GM19238 (cell line): ENCODE measurements at regions not wholly inside any gene's neighbourhood (a gene's known extent, or its start where the extent isn't known, plus 50 kb on each side); places are given as distances from the start of the nearest gene placed in this dataset.

Source experiments
- DNase-seq: peaks from one replicate; pipeline ENCODE4 v3.0.0; 2011; ENCODE audit warnings: low spot score; ENCODE audit not compliant: insufficient read length

DNA sequence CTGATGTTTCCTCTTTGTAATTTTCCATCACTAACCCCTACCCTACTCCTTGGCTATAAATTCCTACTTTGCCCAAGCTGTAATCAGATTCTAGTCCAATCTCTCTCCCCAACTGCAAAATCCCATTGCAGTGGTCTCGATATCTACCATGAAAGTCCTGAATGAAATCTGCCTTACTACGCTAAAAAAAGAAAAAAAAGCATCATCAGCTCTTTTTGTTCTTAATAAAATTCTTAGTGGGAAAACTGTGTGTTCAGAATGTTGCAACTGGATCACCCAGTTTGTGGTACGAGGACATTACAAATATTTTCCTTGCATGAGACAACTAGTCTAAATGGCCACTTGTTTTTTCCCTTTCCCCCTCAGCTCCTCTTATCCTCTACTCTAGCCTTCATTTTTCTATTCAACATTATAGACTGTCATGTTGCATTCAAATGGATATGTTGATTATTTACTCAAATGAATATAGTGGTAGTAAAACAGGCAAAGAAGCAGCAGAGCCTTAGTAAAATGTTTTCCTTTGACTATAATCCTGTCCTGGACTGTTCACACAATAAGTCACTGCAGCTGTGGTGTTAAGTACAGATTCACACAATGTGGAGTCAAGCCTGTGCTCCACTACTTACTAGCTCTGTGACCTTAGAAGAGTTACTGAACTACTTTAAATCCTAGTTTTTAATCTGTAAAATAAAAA is 527.1 kb upstream of the MARCKS start:
- no peak for DNase-seq

DNA sequence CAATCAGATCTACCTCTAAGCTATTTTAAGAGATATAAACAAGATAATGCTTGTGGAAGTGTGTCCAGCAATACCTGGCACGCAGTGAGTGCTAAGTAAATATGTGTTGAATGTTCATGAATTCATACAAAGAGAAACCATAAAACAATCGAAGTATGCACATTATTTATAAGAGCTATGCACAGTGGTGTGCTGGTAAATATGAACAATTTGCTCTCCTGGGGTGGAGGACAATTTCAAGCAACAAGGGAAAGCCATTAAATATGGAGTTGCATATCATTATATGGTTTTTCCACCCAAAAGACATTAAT is 526.6 kb upstream of the MARCKS start:
- DNase-seq, result no peak

DNA sequence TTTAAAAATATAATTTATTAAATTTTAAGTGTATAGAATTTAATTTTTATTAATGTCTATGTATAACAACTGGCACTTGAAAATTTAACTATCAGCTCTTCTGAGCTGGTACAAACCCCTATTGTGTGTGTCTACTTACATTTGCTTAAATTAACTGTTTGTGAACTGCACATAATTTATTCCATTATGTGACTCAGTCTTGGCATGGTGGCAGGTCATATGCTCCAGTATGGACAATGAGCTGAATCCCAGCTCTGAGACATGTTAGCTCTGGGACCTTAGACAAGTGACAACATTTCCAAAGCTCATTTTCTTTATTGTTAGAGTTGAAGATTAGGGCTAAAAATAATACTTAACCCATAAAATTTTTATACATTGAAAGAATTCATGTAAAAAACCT is 526.1 kb upstream of the MARCKS start:
- DNase-seq, result no peak

DNA sequence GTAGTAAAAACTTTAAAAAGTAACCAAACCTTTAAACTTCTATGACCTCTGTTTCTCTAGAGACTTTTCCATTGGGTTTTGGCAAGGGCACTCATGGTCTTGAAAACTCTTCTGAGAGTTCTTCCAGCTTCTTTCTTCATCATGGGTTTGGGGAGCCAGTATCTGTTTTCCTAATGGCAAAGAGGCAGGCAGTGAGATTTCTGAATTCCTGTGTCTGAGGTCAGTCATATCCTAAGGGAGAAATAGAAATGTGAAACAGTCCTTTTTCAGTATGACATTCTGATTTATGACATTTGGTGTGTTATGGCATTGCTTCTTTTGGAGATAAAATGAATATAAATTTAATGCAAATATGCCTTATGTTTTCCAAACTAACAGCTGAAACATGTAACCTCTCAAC is 518.5 kb upstream of the MARCKS start:
- no peak for DNase-seq

DNA sequence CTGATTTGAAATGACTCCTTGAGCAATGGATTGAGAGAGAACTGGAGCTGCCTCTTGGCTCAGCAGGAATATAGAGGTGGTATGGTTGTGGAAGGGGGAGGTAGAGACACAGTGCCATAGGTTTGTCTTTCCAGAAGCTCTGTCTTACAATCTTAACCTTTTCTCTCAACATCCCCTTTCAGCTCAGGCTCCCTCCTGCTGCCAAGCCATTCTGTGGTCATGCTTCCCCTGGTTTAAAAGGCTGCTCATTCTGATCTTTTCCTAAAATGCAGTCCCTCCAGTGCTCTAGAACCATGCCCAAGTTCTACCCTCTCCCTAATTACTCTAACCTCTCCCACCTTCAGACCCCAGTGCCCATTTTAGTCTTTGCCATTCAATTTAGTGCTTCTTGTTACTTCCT is 517.9 kb upstream of the MARCKS start:
- DNase-seq, result no peak

DNA sequence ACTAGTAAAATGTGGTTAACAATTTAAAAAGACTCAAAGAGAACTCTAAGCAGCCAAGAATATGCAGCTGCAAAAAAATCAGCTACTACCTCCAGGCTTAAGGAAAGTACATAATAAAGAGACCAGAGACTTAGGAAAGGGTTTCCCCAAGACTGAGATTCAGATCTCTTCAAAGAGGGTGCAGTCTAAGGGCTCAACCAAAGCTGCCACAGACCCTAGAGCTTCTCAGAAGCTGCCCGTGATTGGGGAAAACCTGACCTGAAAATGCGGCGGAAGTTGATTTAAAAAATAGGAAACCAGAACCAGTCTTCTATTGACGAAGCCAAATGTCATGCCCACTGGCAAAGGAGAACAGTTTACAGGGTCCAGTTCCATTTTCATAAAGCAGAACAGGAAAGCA is 516.8 kb upstream of the MARCKS start:
- no peak for DNase-seq

DNA sequence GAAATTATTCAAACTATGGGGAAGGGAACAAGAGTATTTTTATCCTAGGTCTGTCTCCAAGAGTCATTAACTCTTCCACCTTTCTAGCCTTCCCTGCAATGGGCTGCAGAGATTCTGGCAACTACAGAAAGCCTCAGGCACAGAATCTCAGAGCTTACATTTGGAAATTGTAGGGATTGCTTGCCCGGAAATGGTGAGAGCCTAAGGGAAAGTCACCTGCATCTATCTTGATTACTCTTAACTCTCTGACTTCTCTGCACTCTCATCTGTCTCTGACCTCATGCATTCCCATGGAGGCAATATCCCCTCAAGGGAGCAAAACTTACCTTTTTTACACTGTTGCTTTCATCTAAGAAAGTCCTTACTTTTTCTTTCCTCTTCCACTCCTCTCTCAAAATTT is 513.2 kb upstream of the MARCKS start:
- DNase-seq, result no peak

DNA sequence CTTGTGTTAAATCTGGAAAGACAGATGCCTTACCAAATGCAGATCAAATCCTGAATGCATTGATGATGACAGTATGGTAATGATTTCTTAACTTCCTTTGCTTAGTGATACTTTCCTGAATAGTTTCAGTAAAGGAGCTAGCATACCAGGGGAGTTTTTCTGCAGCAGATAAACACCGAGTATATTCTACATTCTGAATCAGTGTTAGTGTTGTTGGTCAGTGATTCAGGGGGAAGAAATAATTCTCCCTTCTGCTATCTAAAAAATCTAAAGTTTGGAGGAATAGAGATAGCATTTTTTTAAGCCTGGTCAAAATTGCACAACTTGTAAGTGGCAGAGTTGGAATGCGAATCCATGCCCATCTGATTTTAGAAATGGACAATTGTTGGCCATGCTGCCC is 512.2 kb upstream of the MARCKS start:
- no peak for DNase-seq

DNA sequence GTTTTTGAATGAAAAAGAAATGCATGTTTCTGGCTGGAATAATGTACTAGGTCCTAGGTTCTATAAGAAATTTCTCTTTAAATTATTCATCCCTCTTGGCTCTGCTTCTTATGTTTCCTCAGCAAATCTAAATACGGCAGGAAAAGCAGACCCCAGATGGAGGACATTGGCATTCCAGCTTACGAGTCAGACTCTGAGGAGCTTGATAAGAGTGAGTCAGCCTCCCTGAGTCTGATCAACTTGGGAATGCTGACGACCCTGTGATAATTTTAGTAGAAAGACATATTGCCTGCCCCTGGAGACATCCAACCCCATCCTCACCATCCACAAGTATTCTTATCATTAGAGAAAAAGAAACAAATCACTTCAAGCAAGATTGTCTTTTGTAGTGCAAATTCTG is 509.7 kb upstream of the MARCKS start:
- DNase-seq, result no peak

DNA sequence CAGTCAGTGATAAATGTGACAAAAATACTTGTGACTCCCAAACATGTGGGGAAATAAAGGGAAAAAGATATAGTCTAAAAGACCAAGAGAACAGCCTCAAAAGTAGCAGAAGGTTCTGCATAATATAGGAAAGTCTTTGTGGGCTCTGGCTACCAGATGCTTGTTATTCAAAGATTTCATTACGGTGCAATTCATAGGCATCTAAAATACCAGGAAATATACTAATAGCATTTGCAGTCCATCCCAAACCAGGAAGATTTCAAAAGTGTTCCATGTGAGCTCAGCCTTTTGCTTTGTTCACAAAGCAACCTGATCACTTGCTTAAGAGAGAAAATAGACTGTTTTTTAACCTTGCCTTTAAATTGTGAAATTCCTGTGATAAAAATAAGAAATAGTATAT is 506.7 kb upstream of the MARCKS start:
- DNase-seq, result no peak

DNA sequence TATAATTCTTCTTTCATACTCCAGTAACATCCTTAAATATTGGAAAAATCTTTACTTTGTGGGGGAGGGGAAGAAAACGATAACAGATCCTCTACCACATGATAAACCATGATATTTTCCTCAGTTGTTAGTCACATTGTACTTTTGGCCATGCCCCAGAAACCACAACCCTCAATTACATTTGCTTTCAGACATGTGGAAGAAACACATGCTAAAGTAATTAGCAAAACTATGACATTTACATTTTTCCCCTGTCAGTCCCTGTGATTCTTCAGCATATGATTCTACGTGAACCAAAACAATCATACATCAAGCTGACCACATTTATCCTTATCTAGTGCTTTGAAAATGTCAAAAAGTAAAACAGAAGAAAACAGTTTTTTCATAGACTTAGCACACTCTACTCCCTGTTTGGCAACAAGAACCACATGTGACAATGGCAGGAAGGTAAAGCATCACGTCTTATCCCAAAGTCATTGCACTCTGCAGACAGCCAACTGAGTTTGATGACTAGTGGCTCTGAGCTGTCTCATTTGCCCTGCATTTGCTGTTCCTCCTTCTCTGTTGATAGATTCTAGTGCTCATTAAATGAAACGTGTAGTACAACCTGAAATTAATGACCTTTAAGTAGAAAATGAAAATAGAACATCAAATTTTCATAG is 505.8 kb upstream of the MARCKS start:
- no peak for DNase-seq

DNA sequence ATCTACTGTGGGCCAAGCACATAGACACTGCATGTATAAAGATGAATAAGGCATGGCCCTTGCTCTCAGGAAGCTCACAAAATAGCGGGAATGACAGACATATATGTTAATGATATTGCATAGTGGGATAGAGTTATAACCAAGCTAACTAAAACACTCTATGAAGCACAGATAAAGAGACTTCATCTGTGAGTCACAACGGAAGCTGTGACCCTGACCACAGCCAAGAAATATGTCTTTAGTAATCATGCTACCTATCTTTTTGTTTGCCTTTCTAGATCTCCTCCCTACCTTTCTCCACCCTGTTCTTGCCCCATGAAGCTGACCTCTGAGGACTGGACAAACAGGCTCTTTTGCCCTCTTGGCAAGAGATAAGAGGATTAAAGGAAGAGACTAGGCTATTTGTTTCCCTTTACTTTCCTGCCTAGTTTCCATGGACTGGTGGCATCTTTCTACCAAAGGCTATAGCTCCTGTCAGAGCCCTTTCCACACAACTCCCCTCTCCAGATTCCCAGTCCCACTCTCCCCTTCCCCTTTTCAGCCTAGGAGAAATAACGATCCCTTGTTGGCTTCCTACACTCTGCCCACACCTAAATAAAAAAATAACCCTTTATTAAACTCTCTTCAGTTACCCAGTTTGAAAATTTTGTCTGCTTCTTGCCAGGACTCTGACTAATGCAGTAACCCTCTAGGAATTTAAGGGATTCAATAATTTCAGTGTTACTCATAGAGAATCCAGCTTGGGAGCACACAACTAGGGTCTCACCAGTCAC is 504.9 kb upstream of the MARCKS start:
- no peak for DNase-seq

DNA sequence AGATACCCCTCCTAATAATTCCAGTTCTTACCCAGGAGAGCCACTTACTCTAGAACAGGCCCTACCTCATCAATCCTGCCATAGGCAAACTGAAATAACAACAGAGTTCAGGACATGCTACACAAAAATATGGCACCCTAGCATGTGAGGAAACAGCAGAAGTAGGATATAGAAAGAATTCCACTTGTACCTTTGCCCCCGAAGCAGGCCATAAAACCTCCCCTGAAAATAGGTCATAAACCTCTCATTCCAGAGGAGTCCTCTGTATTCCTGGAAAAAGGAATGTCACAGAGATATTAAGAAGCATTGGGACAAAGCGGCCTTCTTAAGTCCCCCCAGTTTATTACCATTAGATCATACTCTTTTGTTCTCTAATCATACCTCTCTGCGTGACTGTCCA is 504.3 kb upstream of the MARCKS start:
- no peak for DNase-seq

DNA sequence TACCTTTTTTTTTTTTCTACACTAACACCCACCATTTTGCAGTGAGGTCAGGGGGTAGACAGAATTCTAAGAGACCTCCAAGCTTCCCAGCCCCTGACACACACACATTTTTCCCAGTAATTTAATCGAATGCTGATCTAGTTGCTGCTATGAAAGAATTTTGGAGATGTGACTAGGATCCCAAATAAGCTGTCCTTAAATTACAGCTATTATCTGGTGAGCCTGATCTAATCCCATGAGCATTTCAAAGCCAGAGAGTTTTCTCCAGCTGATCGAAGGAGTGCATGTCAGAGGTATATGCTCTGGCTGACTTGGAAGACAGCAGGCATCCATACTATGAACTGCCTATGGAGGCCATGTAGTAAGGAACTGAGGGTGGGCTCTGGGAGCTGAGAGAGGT is 503.8 kb upstream of the MARCKS start:
- no peak for DNase-seq

DNA sequence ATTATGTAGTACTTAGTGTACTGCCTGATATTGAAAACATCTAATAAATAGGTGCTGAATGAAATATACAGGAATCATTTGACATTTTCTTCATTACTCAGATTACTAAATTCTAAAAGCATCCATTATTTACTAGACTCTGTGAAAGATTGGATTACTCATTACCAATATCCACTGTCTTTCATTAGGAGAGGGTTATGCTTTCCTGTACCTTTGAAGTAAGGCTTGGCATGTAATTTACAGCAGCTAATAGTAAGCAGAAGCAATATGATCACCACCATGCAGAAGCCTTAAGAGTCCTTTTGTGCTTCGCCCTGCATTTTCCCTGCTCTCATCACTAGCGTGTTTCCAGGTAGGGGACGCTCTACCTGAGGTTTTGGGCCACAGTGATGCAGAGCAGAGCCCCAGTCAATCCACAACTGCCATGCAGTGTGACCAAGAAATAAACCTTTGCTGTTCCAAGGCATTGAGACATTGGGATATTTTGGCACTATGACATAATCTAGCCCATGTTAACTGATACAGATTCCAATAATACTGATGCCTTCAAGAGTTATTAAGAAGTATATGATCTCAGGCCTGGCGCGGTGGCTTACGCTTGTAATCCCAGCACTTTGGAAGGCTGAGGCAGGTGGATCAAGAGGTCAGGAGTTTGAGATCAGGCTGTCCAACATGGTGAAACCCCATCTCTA is 502.8 kb upstream of the MARCKS start:
- DNase-seq, result no peak

DNA sequence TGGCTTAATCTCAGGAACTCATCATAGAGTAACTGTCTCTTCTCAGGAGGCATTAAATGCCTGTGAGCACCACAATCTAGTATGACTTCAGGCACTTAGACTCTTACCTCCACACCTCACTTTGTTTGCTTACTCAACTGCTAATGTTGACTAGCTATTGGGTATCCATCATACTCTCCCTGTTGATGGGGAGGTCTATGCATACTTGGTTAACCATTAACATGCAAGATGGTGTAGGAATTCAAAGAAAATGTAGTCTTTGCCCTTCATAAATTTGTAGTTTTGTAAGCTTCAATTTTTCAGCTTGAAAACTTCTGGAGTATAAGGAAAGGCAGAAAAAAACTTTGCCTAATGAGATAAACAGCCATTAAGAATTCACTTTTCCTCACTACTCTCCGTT is 501.0 kb upstream of the MARCKS start:
- no peak for DNase-seq

DNA sequence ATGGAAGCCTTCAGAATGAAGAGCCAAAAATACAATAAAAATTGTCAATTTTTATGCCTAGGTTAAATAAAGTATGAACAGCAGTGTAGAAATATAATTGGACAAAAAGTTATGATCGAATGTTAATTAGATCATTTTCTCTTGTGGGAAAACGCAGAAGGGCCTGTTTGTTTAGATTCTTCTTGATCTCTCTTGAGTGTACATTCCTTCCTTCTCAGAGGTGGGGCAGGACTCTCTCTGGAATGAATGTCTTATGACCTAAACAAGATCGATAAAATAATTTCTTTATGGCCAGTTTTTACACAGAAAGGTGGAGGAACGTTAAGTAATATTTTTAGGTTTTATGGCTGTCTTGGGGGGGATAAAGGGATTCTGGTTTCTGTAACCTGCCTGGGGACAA is 500.1 kb upstream of the MARCKS start:
- no peak for DNase-seq

DNA sequence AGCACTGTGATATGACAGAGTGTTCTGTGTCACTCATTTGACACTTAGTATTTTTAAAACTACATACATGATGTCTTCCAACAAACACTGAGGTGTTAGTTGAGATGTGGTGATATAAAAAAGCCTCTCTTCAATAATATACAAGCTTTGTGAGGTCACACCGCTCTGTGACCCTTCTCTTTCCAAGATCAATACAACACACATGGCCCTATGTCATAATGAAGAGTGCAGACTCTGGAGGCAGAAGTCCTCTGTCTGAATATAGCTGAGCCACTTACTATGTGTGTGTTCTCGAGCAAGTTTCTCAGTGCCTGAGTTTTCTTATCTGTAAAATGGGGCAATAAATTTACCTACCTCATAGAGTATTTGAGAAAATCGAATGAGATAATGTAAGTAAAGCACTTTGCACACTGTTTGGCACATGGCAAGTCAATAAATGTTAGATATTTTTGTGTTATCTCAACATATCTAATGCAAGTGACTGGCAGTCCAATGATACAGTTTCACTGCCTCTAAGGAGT is 499.0 kb upstream of the MARCKS start:
- no peak for DNase-seq

DNA sequence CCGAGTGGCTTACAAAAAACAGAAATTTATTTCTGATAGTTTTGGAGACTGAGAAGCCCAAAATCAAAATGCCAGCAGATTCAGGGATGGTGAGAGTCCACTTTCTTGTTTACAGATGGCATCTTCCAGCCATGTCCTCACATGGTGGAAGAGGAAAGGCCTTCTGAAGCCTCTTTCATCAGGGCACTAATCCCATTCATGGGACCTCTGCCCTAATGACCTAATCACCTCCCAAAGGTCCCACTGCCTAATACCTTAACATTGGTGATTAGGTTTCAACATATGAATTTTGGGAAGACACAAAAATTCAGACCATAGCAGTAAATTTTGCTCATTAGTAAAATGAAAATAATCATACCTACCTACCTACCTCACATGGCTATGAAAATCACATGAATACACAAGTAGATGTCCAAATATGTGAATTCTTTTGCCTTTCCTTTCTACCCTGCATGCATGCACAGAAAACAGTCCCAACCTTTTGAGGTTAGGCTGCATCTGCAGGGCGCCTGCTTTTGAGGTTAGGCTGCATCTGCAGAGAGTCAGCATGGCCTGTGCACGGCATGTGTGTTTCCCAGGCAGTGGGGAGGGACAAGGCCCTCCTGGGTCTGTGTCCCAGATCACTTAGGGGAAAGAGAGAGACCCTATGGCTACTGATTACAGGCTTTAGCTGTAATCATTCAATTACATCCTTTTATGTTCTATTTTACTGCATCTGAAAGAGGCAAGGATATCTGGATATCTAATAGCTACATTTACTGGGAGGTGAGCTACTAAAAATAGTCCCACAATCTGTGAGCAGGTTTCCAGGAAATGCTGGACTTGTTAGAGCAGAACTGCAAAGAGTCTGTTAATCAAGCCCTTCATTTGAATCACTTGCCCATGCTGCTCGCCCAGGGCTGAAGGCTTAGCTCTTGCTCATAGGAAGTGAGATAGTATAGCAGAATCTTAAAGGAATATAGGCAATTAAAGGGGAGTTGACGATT is 497.7 kb upstream of the MARCKS start:
- DNase-seq, result no peak

DNA sequence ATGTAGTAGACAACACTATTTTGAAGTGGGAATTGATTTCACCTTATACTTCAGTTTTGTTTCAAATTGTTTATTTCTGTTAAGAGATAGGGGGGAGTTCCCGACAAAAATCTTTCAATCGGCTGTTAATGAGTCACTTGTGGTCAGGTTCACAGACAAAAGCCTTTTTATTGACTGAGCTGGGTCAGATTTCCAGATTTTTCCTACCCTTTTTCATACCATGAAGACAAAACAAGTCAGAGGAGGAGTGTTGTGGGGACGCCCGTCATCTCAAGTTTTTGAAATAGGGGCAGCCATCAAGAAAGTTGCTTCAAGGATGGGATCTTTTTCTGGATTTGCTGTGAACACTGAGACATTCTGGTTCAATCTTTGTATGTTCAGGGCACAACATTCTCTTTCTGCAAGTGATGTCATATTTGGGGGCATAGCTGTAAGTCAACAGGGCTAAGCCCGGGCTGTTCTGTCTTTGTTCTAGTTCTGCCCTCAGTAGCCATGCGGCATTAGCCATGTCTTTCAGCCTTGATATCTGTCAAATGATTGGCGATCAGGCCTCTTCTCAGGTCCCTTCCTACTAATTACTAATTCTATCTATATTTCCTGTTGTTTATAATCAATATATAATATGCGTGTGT is 496.0 kb upstream of the MARCKS start:
- no peak for DNase-seq
